ENCODE measurements at regions not wholly inside any gene's neighbourhood (a gene's known extent, or its start where the extent isn't known, plus 50 kb on each side); places are given as distances from the start of the nearest gene placed in this dataset.

DNA sequence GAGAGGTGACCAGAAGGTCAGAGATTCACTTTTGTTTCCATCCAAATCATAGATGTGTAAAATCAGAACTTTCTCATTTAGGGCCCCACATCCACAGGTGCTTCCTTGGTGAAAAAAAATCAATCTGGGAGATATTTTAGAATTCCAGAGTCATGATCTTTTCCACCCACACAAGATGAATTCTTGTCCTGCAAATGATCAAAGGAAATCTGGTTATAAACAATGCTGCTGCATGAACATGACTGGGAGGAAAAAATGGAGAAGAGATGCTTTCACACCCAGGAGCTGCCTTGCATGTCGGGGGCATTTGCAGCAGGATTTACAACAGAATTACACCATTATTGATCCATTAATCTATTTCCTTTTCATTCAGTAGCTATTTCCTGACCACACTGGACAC is 106.5 kb upstream of the TMEM72 start:
- TF ChIP-seq ZNF274 (IDR thresholded peaks at IDR 0.05; ENCODE audit: low read depth, low read length) (no peak), SUZ12 (IDR thresholded peaks at IDR 0.05; ENCODE audit: extremely low read depth, insufficient read depth, insufficient read length) (no peak), YY1 (IDR thresholded peaks at IDR 0.05; ENCODE audit: insufficient read depth, insufficient read length) (no peak)
- Histone ChIP-seq H3K4me3 (ENCODE audit: insufficient read length, low read depth) (no peak overlapping the region), H3K27me3 (ENCODE audit: insufficient read depth, insufficient read length) (no peaks in the 10 kb centered on the region), H3K36me3 (ENCODE audit: insufficient read depth, insufficient read length, low read length) (no peaks in the 10 kb centered on the region), H3K4me1 (ENCODE audit: insufficient read depth, insufficient read length) (no peaks in the 10 kb centered on the region), H3K9ac (ENCODE audit: insufficient read length, low read depth) (no peak overlapping the region), H3K9me3 (ENCODE audit: insufficient read depth, low read length) (peaks cover 10% of the 10 kb centered on the region; the same call in 1 of the 2 replicates)
- DNase-seq (ENCODE audit: low read depth, low spot score) = no peak

DNA sequence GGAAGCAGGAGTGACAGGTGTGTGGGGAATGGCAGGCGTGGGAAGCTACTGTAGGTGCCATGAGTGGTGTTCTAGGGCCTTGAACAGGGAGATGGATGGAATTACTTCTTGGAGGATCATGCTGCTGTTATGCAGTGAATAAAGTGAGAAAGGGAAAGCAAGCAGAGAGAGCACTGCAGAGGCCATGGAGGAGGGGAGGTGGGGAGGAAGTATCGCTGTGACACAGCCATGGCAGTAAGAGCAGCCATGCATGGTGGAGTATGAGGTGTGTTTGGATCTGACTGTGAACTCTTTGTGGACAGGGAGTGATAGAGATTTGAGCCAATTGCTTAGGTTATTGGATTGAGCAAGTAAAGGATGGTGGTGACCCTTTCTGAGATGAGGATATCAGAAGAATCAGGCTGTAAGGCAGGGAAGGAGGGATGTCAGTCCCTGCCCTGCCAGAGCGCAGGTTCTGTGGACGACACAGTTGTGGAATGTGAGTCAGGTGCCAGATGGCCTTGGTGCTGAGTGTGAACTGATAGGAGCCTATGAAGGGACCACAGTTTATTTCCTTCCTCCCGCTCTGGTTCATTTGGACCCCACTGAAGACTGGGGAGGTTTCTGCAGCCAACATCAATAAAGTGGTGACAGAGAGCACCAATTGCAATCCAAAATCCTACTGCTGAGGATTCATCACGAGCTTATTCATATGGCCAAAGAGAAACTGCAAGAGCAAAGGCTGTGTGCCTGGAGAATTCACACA is 105.5 kb upstream of the TMEM72 start:
- Histone ChIP-seq H3K4me1 (ENCODE audit: insufficient read depth, insufficient read length) (no peaks in the 10 kb centered on the region), H3K4me3 (ENCODE audit: insufficient read length, low read depth) (no peak overlapping the region), H3K9ac (ENCODE audit: insufficient read length, low read depth) (no peak overlapping the region), H3K9me3 (ENCODE audit: insufficient read depth, low read length) (peaks cover 10% of the 10 kb centered on the region; the same call in 1 of the 2 replicates), H3K36me3 (ENCODE audit: insufficient read depth, insufficient read length, low read length) (no peaks in the 10 kb centered on the region), H3K27me3 (ENCODE audit: insufficient read depth, insufficient read length) (no peaks in the 10 kb centered on the region)
- TF ChIP-seq ZNF274 (IDR thresholded peaks at IDR 0.05; ENCODE audit: low read depth, low read length) = no peak
- TF ChIP-seq SUZ12 (IDR thresholded peaks at IDR 0.05; ENCODE audit: extremely low read depth, insufficient read depth, insufficient read length) = no peak
- TF ChIP-seq YY1 (IDR thresholded peaks at IDR 0.05; ENCODE audit: insufficient read depth, insufficient read length) = no peak
- DNase-seq (ENCODE audit: low read depth, low spot score) = no peak

DNA sequence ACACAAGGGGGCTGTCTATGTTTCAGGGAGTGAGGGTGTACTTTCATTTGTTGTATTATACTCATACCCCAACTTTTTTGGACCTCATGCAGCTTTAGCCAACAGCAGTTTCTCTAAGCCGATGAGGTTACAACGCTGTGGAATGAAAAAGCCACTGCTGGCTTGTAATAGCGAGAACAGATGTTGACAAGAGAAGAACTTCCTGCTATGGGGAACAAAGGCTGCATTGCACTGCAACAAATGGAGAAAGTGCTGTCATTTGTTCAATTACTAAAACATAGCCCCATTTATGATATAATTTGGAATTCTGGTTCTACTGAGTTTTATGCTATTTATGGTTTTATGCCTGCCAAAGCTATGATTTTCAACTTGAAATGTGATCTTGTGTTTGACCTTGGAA is 104.2 kb upstream of the TMEM72 start:
- H3K4me1 ChIP-seq (ENCODE audit: insufficient read depth, insufficient read length) = no peaks in the 10 kb centered on the region
- no peaks in the 10 kb centered on the region for H3K27me3 ChIP-seq (ENCODE audit: insufficient read depth, insufficient read length)
- H3K9me3 ChIP-seq (ENCODE audit: insufficient read depth, low read length) = peaks cover 10% of the 10 kb centered on the region; the same call in 1 of the 2 replicates
- no peak overlapping the region for H3K4me3 ChIP-seq (ENCODE audit: insufficient read length, low read depth)
- H3K36me3 ChIP-seq (ENCODE audit: insufficient read depth, insufficient read length, low read length) = no peaks in the 10 kb centered on the region
- no peak for TF ChIP-seq SUZ12 (IDR thresholded peaks at IDR 0.05; ENCODE audit: extremely low read depth, insufficient read depth, insufficient read length)
- no peak for TF ChIP-seq ZNF274 (IDR thresholded peaks at IDR 0.05; ENCODE audit: low read depth, low read length)
- no peak for TF ChIP-seq YY1 (IDR thresholded peaks at IDR 0.05; ENCODE audit: insufficient read depth, insufficient read length)
- DNase-seq (ENCODE audit: low read depth, low spot score) = no peak
- H3K9ac ChIP-seq (ENCODE audit: insufficient read length, low read depth) = no peak overlapping the region

GRCh38 chr10:44807451-44807850 is 103.7 kb upstream of the TMEM72 start:
- no peak overlapping the region for H3K9ac ChIP-seq (ENCODE audit: insufficient read length, low read depth)
- DNase-seq (ENCODE audit: low read depth, low spot score) = no peak
- H3K36me3 ChIP-seq (ENCODE audit: insufficient read depth, insufficient read length, low read length) = no peaks in the 10 kb centered on the region
- no peaks in the 10 kb centered on the region for H3K27me3 ChIP-seq (ENCODE audit: insufficient read depth, insufficient read length)
- TF ChIP-seq SUZ12 (IDR thresholded peaks at IDR 0.05; ENCODE audit: extremely low read depth, insufficient read depth, insufficient read length) (no peak), YY1 (IDR thresholded peaks at IDR 0.05; ENCODE audit: insufficient read depth, insufficient read length) (no peak), ZNF274 (IDR thresholded peaks at IDR 0.05; ENCODE audit: low read depth, low read length) (no peak)
- H3K9me3 ChIP-seq (ENCODE audit: insufficient read depth, low read length) = peaks cover 10% of the 10 kb centered on the region; the same call in 1 of the 2 replicates
- no peaks in the 10 kb centered on the region for H3K4me1 ChIP-seq (ENCODE audit: insufficient read depth, insufficient read length)
- no peak overlapping the region for H3K4me3 ChIP-seq (ENCODE audit: insufficient read length, low read depth)

DNA sequence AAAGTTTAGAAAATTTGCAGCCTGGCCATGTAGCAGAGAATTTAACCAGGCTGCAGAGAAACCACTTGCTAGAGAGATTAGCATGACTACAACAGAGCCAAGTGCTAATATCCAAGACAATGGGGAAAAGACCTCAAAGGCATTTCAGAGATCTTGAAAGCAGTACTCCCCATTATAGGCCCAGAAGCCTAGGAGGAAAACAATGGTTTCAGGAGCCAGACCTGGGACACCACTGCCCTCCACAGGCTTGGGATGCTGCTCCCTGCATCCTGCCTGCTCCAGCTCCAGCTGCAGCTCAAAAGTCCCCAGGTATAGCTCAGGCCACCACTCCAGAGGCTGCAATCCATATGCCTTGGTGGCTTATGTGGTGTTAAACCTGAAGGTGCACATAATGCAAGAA is 101.5 kb upstream of the TMEM72 start:
- Histone ChIP-seq H3K36me3 (ENCODE audit: insufficient read depth, insufficient read length, low read length) (no peaks in the 10 kb centered on the region), H3K9me3 (ENCODE audit: insufficient read depth, low read length) (peaks cover 10% of the 10 kb centered on the region; the same call in 1 of the 2 replicates), H3K4me1 (ENCODE audit: insufficient read depth, insufficient read length) (no peaks in the 10 kb centered on the region), H3K27me3 (ENCODE audit: insufficient read depth, insufficient read length) (no peaks in the 10 kb centered on the region), H3K4me3 (ENCODE audit: insufficient read length, low read depth) (no peak overlapping the region), H3K9ac (ENCODE audit: insufficient read length, low read depth) (no peak overlapping the region)
- no peak for TF ChIP-seq ZNF274 (IDR thresholded peaks at IDR 0.05; ENCODE audit: low read depth, low read length)
- no peak for TF ChIP-seq YY1 (IDR thresholded peaks at IDR 0.05; ENCODE audit: insufficient read depth, insufficient read length)
- no peak for TF ChIP-seq SUZ12 (IDR thresholded peaks at IDR 0.05; ENCODE audit: extremely low read depth, insufficient read depth, insufficient read length)
- peak; percentile 87 for DNase-seq (ENCODE audit: low read depth, low spot score)

- TF ChIP-seq SUZ12 (IDR thresholded peaks at IDR 0.05; ENCODE audit: extremely low read depth, insufficient read depth, insufficient read length) (no peak), YY1 (IDR thresholded peaks at IDR 0.05; ENCODE audit: insufficient read depth, insufficient read length) (no peak), ZNF274 (IDR thresholded peaks at IDR 0.05; ENCODE audit: low read depth, low read length) (no peak)
Observed at GRCh38 chr10:44811072-44811471, 100.1 kb upstream of the TMEM72 start.

GRCh38 chr10:44813201-44813600 is 97.9 kb upstream of the TMEM72 start:
- H3K4me3 ChIP-seq (ENCODE audit: insufficient read length, low read depth) = no peak overlapping the region
- no peaks in the 10 kb centered on the region for H3K4me1 ChIP-seq (ENCODE audit: insufficient read depth, insufficient read length)
- DNase-seq (ENCODE audit: low read depth, low spot score) = no peak
- no peaks in the 10 kb centered on the region for H3K27me3 ChIP-seq (ENCODE audit: insufficient read depth, insufficient read length)
- TF ChIP-seq YY1 (IDR thresholded peaks at IDR 0.05; ENCODE audit: insufficient read depth, insufficient read length) (no peak), SUZ12 (IDR thresholded peaks at IDR 0.05; ENCODE audit: extremely low read depth, insufficient read depth, insufficient read length) (no peak), ZNF274 (IDR thresholded peaks at IDR 0.05; ENCODE audit: low read depth, low read length) (no peak)
- H3K36me3 ChIP-seq (ENCODE audit: insufficient read depth, insufficient read length, low read length) = no peaks in the 10 kb centered on the region
- H3K9me3 ChIP-seq (ENCODE audit: insufficient read depth, low read length) = peaks cover 10% of the 10 kb centered on the region; the same call in 1 of the 2 replicates
- no peak overlapping the region for H3K9ac ChIP-seq (ENCODE audit: insufficient read length, low read depth)

More at GRCh38 chr10:44811072-44811471, 100.1 kb upstream of the TMEM72 start:
- Histone ChIP-seq H3K27me3 (ENCODE audit: insufficient read depth, insufficient read length) (no peaks in the 10 kb centered on the region), H3K4me3 (ENCODE audit: insufficient read length, low read depth) (no peak overlapping the region), H3K9me3 (ENCODE audit: insufficient read depth, low read length) (peaks cover 10% of the 10 kb centered on the region; the same call in 1 of the 2 replicates), H3K4me1 (ENCODE audit: insufficient read depth, insufficient read length) (no peaks in the 10 kb centered on the region), H3K36me3 (ENCODE audit: insufficient read depth, insufficient read length, low read length) (no peaks in the 10 kb centered on the region), H3K9ac (ENCODE audit: insufficient read length, low read depth) (no peak overlapping the region)
- no peak for DNase-seq (ENCODE audit: low read depth, low spot score)
